ENCODE measurements at regions not wholly inside any gene's neighbourhood (a gene's known extent, or its start where the extent isn't known, plus 50 kb on each side); places are given as distances from the start of the nearest gene placed in this dataset.

DNA sequence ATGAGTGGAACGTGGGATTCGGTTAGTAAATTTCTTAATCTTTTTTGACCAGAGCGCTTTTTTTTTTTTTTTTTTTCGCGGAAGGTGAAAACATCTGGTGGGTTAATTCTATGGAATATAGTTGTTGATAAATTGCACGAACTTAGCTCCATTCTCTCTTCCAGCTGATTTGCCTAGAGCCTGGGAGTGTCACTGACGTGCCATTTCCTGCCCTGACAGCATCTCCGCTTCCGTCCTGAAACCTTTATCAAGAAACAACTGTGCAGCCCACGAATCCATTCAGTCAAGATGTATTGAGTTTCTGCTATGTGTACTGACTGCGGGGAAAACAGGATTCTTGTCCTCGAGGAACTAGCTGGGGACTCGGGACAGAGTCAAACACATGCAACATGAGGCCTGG is 59.5 kb upstream of the TGM3 start:
- no peak for DNase-seq (ENCODE audit: low read depth)

GRCh38 chr20:2237059-2237458 is 58.7 kb upstream of the TGM3 start:
- DNase-seq (ENCODE audit: low read depth), result peak; percentile 96

DNA sequence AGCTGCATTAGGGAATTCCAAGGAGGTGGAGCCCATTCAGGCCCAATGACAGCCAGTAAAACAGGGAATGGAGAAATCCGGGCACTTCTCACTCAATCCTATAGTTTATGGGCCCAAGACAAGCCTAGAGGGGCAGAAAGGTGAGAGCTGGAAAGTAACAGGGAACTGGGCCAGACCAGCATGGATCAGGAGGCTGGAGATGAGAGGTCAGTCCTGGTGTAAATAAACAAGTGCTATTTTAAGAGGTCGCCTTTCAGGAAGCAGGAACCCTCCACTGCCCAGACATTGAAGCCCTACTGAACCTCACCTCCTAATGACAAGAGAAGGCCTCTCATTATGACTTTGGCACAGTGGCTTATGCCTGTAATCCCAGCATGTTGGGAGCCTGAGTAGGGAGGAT is 57.2 kb upstream of the TGM3 start:
- no peak for DNase-seq (ENCODE audit: low read depth)

DNA sequence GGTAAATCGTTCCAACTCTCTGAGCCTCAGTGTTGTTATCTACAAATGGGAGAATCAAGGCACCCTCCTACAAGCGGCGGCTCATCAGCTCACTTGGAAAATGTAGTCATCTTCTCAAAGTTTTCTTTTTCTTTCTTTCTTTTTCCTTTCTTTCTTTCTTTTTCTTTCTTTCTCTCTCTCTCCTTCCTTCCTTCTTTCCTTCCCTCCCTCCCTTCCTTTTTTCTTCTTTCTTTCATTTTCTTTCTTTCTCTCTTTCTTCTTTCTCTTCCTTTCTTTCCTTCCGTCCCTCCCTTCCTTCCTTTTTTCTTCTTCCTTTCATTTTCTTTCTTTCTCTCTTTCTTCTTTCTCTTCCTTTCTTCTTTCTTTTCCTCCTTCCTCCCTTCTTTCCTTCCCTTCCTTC is 55.0 kb upstream of the TGM3 start:
- no peak for DNase-seq (ENCODE audit: low read depth)

DNA sequence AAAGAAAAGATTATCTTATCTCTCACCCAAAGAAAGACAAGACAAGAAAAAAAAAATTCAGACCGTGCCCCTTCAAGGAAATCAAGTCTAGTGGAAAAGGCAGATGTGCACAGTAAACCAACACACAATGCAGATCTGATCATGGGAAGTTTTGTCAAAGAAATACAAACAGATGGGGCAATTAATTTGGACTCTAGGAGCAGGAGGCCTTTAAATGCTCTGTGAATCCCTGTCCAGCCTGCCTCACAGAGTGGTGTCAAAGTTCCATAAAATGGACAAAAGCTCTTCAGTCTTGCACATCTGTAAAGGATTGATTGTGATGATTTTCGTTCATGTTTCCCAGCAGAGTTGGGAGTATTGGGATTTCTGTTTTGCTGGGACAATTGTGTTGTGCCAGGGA is 53.1 kb upstream of the TGM3 start:
- DNase-seq (ENCODE audit: low read depth), result no peak

DNA sequence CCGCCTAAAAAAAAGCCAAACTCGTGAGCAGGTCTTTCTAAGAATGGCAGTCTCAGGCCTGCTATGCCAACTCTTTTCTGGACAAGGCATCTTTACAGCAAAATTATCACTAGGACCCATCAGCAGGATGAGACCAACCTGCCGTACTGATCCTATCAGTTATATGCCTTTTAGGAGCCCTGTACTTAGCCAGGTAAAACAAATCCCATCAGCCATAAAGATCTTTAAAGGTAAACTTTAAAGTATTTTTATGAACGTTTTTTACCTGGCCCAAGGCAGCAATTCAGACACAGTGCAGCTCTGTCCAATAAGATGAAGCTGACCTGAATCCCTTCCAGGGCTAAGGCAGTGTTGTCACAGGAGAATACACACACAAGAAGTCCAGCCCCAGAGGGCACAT is 51.3 kb upstream of the TGM3 start:
- DNase-seq (ENCODE audit: low read depth), result no peak

GRCh38 chr20:2244993-2245392 is 50.8 kb upstream of the TGM3 start:
- no peak for DNase-seq (ENCODE audit: low read depth)

DNA sequence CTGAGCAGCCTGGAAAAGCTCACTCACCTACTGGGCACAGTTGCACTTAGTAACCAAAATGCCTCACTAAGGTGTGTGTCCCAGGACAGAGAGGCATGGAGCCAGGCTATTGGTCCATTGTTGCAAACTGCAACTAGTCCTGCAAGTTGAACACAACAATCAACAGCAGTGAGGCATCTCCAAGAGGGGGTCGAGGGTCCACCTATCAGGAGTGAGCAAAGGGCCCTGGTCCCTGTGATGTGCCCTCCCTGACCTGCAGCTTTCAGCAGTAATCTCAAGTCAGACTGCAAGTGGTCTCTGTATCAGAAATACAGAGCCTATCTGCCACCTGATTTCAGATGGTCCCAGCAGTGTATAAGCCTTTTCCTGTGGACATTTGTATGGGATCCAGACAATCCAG is 50.2 kb upstream of the TGM3 start:
- no peak for DNase-seq (ENCODE audit: low read depth)
